ENCODE measurements at regions not wholly inside any gene's neighbourhood (a gene's known extent, or its start where the extent isn't known, plus 50 kb on each side); places are given as distances from the start of the nearest gene placed in this dataset.

DNA sequence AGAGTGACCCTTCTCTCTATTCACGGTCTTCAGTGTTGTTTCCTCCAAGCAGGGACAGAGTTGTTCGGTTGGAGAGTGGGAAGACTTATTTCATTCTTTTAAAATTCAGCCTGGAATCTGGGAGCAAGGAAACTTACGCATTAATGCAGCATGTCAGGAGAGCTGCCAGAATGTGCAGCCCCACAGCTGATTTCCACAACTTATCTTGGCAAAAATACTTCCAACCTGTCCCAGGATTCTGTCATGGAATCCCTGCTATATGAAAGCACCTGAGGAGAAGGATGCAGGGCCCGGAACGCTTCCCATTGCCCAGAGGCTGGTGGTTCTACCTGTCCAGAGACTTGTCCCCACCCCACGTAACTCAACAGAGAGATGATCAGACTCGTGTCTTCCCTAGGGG, 86.9 kb upstream of the MKI67 start:
- TF ChIP-seq EZH2 (IDR thresholded peaks at IDR 0.05; ENCODE audit: borderline replicate concordance, low read depth, low read length), result no peak
- TF ChIP-seq RAD21 (CRISPR knock-in tag; conservative IDR thresholded peaks at IDR 0.05 in 1 of 2, IDR thresholded peaks at IDR 0.05 in 1 of 2), result no peak
- TF ChIP-seq, protein P1, sequence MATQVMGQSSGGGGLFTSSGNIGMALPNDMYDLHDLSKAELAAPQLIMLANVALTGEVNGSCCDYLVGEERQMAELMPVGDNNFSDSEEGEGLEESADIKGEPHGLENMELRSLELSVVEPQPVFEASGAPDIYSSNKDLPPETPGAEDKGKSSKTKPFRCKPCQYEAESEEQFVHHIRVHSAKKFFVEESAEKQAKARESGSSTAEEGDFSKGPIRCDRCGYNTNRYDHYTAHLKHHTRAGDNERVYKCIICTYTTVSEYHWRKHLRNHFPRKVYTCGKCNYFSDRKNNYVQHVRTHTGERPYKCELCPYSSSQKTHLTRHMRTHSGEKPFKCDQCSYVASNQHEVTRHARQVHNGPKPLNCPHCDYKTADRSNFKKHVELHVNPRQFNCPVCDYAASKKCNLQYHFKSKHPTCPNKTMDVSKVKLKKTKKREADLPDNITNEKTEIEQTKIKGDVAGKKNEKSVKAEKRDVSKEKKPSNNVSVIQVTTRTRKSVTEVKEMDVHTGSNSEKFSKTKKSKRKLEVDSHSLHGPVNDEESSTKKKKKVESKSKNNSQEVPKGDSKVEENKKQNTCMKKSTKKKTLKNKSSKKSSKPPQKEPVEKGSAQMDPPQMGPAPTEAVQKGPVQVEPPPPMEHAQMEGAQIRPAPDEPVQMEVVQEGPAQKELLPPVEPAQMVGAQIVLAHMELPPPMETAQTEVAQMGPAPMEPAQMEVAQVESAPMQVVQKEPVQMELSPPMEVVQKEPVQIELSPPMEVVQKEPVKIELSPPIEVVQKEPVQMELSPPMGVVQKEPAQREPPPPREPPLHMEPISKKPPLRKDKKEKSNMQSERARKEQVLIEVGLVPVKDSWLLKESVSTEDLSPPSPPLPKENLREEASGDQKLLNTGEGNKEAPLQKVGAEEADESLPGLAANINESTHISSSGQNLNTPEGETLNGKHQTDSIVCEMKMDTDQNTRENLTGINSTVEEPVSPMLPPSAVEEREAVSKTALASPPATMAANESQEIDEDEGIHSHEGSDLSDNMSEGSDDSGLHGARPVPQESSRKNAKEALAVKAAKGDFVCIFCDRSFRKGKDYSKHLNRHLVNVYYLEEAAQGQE (IDR thresholded peaks at IDR 0.05; ENCODE audit: borderline replicate concordance), result no peak
- TF ChIP-seq, protein P1 (CRISPR knock-in tag; IDR thresholded peaks at IDR 0.05; ENCODE audit: low read depth), result no peak
- no peak for TF ChIP-seq ZZZ3 (IDR thresholded peaks at IDR 0.05)
- no peak for TF ChIP-seq PTRF (tag; IDR thresholded peaks at IDR 0.05)
- TF ChIP-seq, protein P2, sequence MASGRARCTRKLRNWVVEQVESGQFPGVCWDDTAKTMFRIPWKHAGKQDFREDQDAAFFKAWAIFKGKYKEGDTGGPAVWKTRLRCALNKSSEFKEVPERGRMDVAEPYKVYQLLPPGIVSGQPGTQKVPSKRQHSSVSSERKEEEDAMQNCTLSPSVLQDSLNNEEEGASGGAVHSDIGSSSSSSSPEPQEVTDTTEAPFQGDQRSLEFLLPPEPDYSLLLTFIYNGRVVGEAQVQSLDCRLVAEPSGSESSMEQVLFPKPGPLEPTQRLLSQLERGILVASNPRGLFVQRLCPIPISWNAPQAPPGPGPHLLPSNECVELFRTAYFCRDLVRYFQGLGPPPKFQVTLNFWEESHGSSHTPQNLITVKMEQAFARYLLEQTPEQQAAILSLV (tag; IDR thresholded peaks at IDR 0.05), result no peak
- no peak for TF ChIP-seq YY1 (IDR thresholded peaks at IDR 0.05; ENCODE audit: borderline replicate concordance in 1 of 3, control insufficient read depth in 1 of 3, extremely low read depth in 1 of 3, insufficient read depth in 3 of 3, insufficient read length in 1 of 3, insufficient replicate concordance in 2 of 3, low read depth in 1 of 3, low read length in 2 of 3)

Measured in K562 (cell line).